GM12873 (cell line): ENCODE measurements at regions not wholly inside any gene's neighbourhood (a gene's known extent, or its start where the extent isn't known, plus 50 kb on each side); places are given as distances from the start of the nearest gene placed in this dataset.

Source experiments
- TF ChIP-seq, protein P1 (sequence below): IDR thresholded peaks from 2 replicates; pipeline ENCODE4 v1.5.1; 2012; ENCODE audit warnings: low read depth, mild to moderate bottlenecking, moderate library complexity, low read length, control low read depth; ENCODE audit not compliant: insufficient read depth; ENCODE audit errors: missing control alignments

DNA sequence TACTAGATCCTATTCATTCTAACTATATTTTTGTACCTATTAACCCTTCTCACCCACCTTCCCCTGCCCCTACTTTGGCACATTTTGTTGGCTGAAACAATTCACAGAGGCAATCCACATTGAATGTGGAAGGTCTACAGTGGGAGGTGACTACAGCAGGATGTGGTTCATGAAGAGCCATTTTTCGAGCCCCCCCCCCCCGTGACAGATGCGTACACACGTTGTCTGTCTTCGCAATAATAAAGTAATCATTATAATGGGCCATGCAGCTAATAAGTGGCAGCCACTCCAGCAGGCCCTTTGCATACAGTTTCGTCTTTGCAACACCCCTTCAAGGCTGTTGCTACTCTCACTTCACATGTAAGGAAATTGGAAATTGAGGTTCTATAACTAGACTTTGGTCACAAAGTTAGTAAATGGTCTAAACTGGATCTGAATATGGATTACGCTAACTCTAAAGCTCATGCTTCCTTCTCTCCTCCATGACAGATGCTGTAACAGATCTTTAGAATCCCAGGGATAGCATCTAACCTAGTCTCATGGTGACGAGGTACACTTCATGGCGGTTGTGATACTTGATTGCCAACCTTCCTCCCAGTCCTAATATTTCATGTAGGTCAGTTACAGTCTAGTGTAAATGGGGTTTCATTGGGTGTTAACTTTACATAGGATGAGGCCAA is 176.8 kb downstream of the MYCN start:
- TF ChIP-seq, protein P1, sequence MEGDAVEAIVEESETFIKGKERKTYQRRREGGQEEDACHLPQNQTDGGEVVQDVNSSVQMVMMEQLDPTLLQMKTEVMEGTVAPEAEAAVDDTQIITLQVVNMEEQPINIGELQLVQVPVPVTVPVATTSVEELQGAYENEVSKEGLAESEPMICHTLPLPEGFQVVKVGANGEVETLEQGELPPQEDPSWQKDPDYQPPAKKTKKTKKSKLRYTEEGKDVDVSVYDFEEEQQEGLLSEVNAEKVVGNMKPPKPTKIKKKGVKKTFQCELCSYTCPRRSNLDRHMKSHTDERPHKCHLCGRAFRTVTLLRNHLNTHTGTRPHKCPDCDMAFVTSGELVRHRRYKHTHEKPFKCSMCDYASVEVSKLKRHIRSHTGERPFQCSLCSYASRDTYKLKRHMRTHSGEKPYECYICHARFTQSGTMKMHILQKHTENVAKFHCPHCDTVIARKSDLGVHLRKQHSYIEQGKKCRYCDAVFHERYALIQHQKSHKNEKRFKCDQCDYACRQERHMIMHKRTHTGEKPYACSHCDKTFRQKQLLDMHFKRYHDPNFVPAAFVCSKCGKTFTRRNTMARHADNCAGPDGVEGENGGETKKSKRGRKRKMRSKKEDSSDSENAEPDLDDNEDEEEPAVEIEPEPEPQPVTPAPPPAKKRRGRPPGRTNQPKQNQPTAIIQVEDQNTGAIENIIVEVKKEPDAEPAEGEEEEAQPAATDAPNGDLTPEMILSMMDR = no peak

DNA sequence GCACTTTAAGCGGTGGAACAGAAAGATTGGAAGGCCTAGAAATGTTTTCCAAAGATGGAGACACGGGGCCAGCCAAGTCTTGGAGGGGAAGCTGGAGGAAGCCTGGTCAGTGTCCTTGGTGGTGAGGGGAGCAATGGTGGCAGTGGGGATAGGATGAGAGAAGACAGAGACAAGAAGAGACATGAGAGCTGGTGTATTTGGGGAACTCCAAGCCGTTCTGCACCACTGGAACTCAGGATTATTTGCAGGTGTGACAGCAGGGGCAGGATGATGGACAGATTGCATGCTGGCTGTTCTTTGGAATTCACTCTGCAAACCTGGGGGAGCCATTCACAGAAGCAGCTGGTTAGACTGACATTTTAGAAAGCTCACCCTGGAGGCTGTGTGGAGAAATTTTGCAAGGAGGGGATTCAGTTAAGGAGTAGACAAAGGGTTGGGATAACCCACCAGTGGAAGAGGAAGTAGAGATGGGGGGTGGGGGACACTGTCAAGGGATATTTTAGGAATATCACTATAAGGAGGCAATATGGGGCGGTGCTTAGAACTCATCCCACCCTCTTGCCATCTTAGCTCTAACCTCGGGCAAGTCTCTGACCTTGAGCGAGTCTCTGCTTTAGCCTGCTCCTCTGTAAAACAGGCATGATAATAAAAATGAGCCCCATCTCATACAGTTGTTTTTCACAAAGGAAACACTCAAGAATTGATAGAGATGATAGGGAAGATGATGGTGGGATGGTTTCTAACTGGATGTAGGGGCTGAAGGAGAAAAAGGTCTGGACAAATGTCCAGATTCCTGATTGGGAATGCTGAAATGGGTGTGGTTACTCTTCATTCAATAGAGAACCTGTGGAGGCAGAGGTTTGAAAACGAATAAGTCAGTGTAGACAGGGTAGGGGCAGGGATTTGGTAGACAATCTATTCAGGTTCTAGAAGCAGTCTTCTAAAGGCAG is 175.8 kb downstream of the MYCN start:
- TF ChIP-seq, protein P1 = no peak

DNA sequence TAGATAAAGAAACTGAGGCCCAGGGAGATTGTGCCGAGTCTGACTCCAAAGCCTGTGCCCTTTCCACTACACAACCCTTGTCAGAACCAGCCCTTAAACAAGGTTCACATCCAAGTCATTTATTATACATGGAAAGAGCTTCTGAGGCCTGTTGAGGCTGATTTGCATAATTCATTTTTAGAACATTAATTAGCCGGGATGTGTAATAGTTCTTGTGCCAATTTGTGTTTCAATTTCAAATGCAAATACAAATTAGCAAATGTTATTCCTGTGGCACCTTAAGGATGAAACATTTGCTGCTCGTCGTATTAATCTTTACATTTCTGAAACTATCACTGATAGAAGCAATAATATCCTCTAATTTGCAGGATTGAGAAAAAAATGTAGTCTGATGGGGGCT is 174.9 kb downstream of the MYCN start:
- TF ChIP-seq, protein P1 = no peak

DNA sequence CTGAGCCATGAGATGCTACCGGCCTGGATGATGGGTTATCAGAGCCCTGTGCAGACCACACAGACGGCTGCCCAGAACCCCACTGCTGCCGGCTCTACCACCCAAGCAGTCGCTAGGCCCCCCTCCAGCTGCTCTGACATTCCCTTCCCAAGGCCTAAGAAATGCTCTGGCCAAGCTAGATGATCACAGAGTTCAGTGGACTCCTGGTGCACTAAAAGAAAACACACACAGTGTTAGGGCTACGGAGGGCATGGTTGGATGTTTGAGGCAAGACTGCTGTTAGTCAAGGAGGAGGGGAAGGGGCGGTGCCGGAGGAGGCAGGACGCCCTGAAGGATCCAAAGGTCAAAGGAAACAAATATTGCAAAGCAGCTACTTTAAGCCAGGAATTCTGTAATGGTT is 174.5 kb downstream of the MYCN start:
- TF ChIP-seq, protein P1 = no peak

DNA sequence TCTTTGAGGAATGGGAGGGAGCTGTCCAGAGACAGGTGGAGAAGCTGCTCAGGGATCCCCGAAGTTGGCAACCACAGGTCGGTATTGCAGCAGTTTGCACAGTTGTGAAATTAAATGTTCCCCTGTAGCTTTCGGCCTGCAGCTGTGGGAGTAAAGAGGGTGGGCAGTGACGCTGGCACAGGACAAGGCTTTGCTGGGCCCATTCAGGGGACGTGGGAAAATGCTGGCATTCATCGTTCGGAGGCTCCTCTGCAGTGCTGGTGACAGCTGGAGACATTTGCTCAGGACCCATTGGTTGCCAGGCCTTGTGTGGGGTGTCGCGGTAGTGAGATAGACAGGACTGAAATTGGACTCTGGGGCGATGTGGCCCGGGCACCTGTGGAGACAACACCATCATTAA is 173.7 kb downstream of the MYCN start:
- TF ChIP-seq, protein P1 = no peak

DNA sequence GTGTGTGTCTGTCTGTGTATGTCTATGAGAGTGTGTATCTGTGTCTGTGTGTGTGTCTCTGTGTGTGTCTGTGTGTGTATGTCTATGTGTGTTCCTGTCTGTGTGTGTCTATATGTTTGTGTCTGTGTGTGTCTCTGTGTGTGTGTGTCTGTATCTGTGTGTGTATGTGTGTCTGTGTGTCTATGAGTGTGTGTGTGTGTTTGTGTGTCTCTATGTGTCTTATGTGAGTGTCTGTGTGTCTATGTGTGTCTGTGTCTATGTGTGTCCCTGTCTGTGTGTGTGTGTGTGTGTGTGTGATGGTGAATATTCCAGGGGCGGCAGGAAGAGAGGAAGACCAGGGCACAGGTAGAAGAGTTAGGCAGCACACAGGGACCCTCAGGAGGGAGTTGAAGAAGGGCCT is 173.2 kb downstream of the MYCN start:
- TF ChIP-seq, protein P1 = no peak

DNA sequence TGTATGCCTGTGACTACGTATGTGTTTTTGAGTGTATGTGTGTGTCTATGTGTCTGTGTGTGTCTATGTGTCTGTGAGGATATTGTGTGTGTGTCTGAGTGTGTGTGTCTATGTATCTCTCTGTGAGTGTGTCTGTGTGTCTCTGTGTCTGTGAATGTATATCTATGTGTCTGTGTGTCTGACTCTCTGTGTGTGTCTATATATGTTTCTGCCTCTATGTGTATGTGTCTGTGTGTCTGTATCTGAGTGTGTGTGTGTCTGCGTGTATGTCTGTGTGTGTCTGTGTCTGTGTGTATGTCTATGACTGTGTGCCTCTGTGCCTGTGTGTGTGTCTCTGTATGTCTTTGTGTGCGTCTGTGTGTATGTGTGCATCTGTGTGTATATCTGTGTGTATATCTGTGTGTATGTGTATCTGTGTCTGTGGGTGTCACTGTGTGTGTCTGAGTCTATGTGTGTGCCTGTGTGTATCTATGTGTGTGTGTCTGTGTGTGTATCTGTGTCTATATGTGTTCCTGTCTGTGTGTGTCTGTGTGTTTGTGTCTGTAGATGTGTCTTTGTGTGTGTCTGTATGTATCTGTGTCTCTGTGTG is 172.7 kb downstream of the MYCN start:
- TF ChIP-seq, protein P1 = no peak
